SK-N-SH treated with all-trans-retinoic acid at 6 μM for 48 hours (cell line): ENCODE measurements at regions not wholly inside any gene's neighbourhood (a gene's known extent, or its start where the extent isn't known, plus 50 kb on each side); places are given as distances from the start of the nearest gene placed in this dataset.

Source experiments
- ATAC-seq: fragments of 200-7000 bp; cut with Tn5 transposase; 3 replicates; pipeline ENCODE4 v1.9.1; 2020; ENCODE audit warnings: mild to moderate bottlenecking, moderate library complexity
- ARNTL ChIP-seq: fragments of 450-650 bp; formaldehyde crosslinking; IDR thresholded peaks from 2 replicates; pipeline ENCODE4 v1.5.0; 2020; ENCODE audit warnings: low read depth, mild to moderate bottlenecking, moderate library complexity, borderline replicate concordance
- BACH2 ChIP-seq: fragments of 250-450 bp; sonication (Bioruptor Pico); IDR thresholded peaks from 2 replicates; pipeline ENCODE4 v1.9.0; 2021; ENCODE audit warnings: mild to moderate bottlenecking, borderline replicate concordance
- CREB5 ChIP-seq: fragments of 250-450 bp; sonication (Bioruptor Pico); IDR thresholded peaks from 2 replicates; pipeline ENCODE4 v1.5.1; 2020; ENCODE audit warnings: low read depth, mild to moderate bottlenecking, moderate library complexity
- CSDC2 ChIP-seq: fragments of 250-450 bp; sonication (Bioruptor Pico); IDR thresholded peaks from 2 replicates; pipeline ENCODE4 v1.5.0; 2020; ENCODE audit warnings: mild to moderate bottlenecking, moderate library complexity
- CSRNP3 ChIP-seq: fragments of 250-450 bp; sonication (Bioruptor Pico); IDR thresholded peaks from 2 replicates; pipeline ENCODE4 v1.5.1; 2021; ENCODE audit warnings: mild to moderate bottlenecking, moderate library complexity
- ESRRG ChIP-seq: fragments of 250-450 bp; sonication (Bioruptor Pico); IDR thresholded peaks from 2 replicates; pipeline ENCODE4 v1.6.1; 2021; ENCODE audit warnings: mild to moderate bottlenecking
- GLIS3 ChIP-seq: fragments of 250-450 bp; sonication (Bioruptor Pico); IDR thresholded peaks from 2 replicates; pipeline ENCODE4 v1.5.0; 2020; ENCODE audit warnings: mild to moderate bottlenecking, moderate library complexity
- ISL1 ChIP-seq: fragments of 250-450 bp; sonication (Bioruptor Pico); IDR thresholded peaks from 2 replicates; pipeline ENCODE4 v2.1.2; 2022; ENCODE audit warnings: mild to moderate bottlenecking, moderate library complexity
- OSR1 ChIP-seq: fragments of 250-450 bp; sonication (Bioruptor Pico); IDR thresholded peaks from 2 replicates; pipeline ENCODE4 v1.8.0; 2022; ENCODE audit warnings: moderate library complexity, mild to moderate bottlenecking, inconsistent platforms
- PATZ1 ChIP-seq: fragments of 250-450 bp; sonication (Bioruptor Pico); IDR thresholded peaks from 2 replicates; pipeline ENCODE4 v1.8.0; 2020; ENCODE audit warnings: mild to moderate bottlenecking, moderate library complexity, borderline replicate concordance
- POU6F1 ChIP-seq: fragments of 250-450 bp; sonication (Bioruptor Pico); IDR thresholded peaks from 2 replicates; pipeline ENCODE4 v1.8.0; 2021; ENCODE audit warnings: low read depth, mild to moderate bottlenecking, moderate library complexity, borderline replicate concordance
- PPARA ChIP-seq: fragments of 250-450 bp; sonication (Bioruptor Pico); IDR thresholded peaks from 2 replicates; pipeline ENCODE4 v1.5.0; 2020; ENCODE audit warnings: mild to moderate bottlenecking, borderline replicate concordance
- RARB ChIP-seq: fragments of 250-450 bp; sonication (Bioruptor Pico); IDR thresholded peaks from 2 replicates; pipeline ENCODE4 v1.8.0; 2021; ENCODE audit warnings: mild to moderate bottlenecking, moderate library complexity
- SNAI2 ChIP-seq: fragments of 250-450 bp; sonication (Bioruptor Pico); IDR thresholded peaks from 2 replicates; pipeline ENCODE4 v1.5.0; 2020; ENCODE audit warnings: mild to moderate bottlenecking, moderate library complexity
- TCF4 ChIP-seq: fragments of 250-450 bp; sonication (Bioruptor Pico); IDR thresholded peaks from 2 replicates; pipeline ENCODE4 v1.8.0; 2021; ENCODE audit warnings: mild to moderate bottlenecking, moderate library complexity, borderline replicate concordance
- TSHZ2 ChIP-seq: fragments of 250-450 bp; sonication (Bioruptor Pico); IDR thresholded peaks from 2 replicates; pipeline ENCODE4 v1.5.0; 2020; ENCODE audit warnings: mild to moderate bottlenecking, moderate library complexity
- ZC3H10 ChIP-seq: fragments of 250-450 bp; sonication (Bioruptor Pico); IDR thresholded peaks from 2 replicates; pipeline ENCODE4 v1.5.1; 2021; ENCODE audit warnings: mild to moderate bottlenecking, moderate library complexity
- ZFP3 ChIP-seq: fragments of 250-450 bp; sonication (Bioruptor Pico); IDR thresholded peaks from 2 replicates; pipeline ENCODE4 v1.5.0; 2020; ENCODE audit warnings: mild to moderate bottlenecking, moderate library complexity
- ZFP30 ChIP-seq: fragments of 450-650 bp; formaldehyde crosslinking; IDR thresholded peaks from 2 replicates; pipeline ENCODE4 v1.5.0; 2022; ENCODE audit warnings: mild to moderate bottlenecking, moderate library complexity
- ZNF565 ChIP-seq: fragments of 450-650 bp; formaldehyde crosslinking; conservative IDR thresholded peaks from 2 replicates; pipeline ENCODE4 v1.5.0; 2020; ENCODE audit warnings: low read depth, mild to moderate bottlenecking, moderate library complexity
- ZNF70 ChIP-seq: fragments of 450-650 bp; formaldehyde crosslinking; IDR thresholded peaks from 2 replicates; pipeline ENCODE4 v1.5.0; 2020; ENCODE audit warnings: mild to moderate bottlenecking, moderate library complexity
- ZNF8 ChIP-seq: fragments of 450-650 bp; formaldehyde crosslinking; IDR thresholded peaks from 2 replicates; pipeline ENCODE4 v1.5.0; 2020; ENCODE audit warnings: mild to moderate bottlenecking, moderate library complexity

GRCh38 chr4:89400287-89401035 is 92.9 kb upstream of the GPRIN3 start:
- TF ChIP-seq ISL1 (CRISPR knock-in tag) = peak; percentile 49
- no peak for TF ChIP-seq ZFP30 (CRISPR knock-in tag)
- no peak for ATAC-seq

GRCh38 chr4:89398644-89399043 is 91.0 kb upstream of the GPRIN3 start:
- no peak for TF ChIP-seq ZC3H10 (CRISPR knock-in tag)
- TF ChIP-seq PPARA (CRISPR knock-in tag) = no peak
- TF ChIP-seq ZFP3 (CRISPR knock-in tag) = no peak
- no peak for TF ChIP-seq ESRRG (CRISPR knock-in tag)
- ATAC-seq = no peak

GRCh38 chr4:89398146-89398545 is 90.5 kb upstream of the GPRIN3 start:
- TF ChIP-seq POU6F1 = no peak
- no peak for TF ChIP-seq ZNF565 (CRISPR knock-in tag)
- no peak for TF ChIP-seq RARB (CRISPR knock-in tag)
- TF ChIP-seq ZFP3 (CRISPR knock-in tag) = no peak
- no peak for TF ChIP-seq SNAI2
- TF ChIP-seq CREB5 (CRISPR knock-in tag) = no peak
- TF ChIP-seq ZNF70 = no peak
- TF ChIP-seq ZNF8 (CRISPR knock-in tag) = no peak
- no peak for TF ChIP-seq BACH2 (CRISPR knock-in tag)
- TF ChIP-seq OSR1 (CRISPR knock-in tag) = no peak
- no peak for TF ChIP-seq ISL1 (CRISPR knock-in tag)
- TF ChIP-seq PATZ1 (CRISPR knock-in tag) = no peak
- TF ChIP-seq TCF4 (CRISPR knock-in tag) = no peak
- ATAC-seq = no peak

GRCh38 chr4:89397441-89397840 is 89.8 kb upstream of the GPRIN3 start:
- TF ChIP-seq PATZ1 (CRISPR knock-in tag) (no peak), TSHZ2 (CRISPR knock-in tag) (no peak), TCF4 (CRISPR knock-in tag) (no peak), ESRRG (CRISPR knock-in tag) (no peak), BACH2 (CRISPR knock-in tag) (no peak), ARNTL (CRISPR knock-in tag) (no peak), ZC3H10 (CRISPR knock-in tag) (no peak), ZFP3 (CRISPR knock-in tag) (no peak), CSRNP3 (CRISPR knock-in tag) (no peak), ZFP30 (CRISPR knock-in tag) (no peak), ZNF70 (no peak), CSDC2 (no peak), RARB (CRISPR knock-in tag) (no peak), CREB5 (CRISPR knock-in tag) (no peak), ZNF8 (CRISPR knock-in tag) (no peak), OSR1 (CRISPR knock-in tag) (no peak), ZNF565 (CRISPR knock-in tag) (no peak), SNAI2 (no peak), GLIS3 (no peak)
- ATAC-seq = no peak
